ENCODE measurements at regions not wholly inside any gene's neighbourhood (a gene's known extent, or its start where the extent isn't known, plus 50 kb on each side); places are given as distances from the start of the nearest gene placed in this dataset.
"Not testable (repeated sequence)": the region's sequence is repeated elsewhere in the genome, so short reads cannot be mapped to it uniquely, and the experiment has no call there.

GRCh38 chr4:126182336-126182735 is 867.6 kb downstream of the FAT4 start:
- DNase-seq: no peak

GRCh38 chr4:126182786-126183185 is 868.0 kb downstream of the FAT4 start:
- no peak for DNase-seq

- DNase-seq: no peak
These were observed 868.5 kb downstream of the FAT4 start for GRCh38 chr4:126183206-126183605.

- DNase-seq: no peak
These were observed 876.8 kb downstream of the FAT4 start for GRCh38 chr4:126191536-126191935.

GRCh38 chr4:126192506-126192905 is 877.8 kb downstream of the FAT4 start:
- DNase-seq: no peak

GRCh38 chr4:126201251-126202138 is 886.7 kb downstream of the FAT4 start:
- not testable (repeated sequence) for DNase-seq

GRCh38 chr4:126202226-126202625 is 887.5 kb downstream of the FAT4 start:
- DNase-seq: no peak

GRCh38 chr4:126207910-126208309 is 893.2 kb downstream of the FAT4 start:
- no peak for DNase-seq

- no peak for DNase-seq
These were observed 894.4 kb downstream of the FAT4 start for GRCh38 chr4:126209147-126209546.

- DNase-seq: no peak
These were observed 899.2 kb downstream of the FAT4 start for GRCh38 chr4:126213996-126214395.

GRCh38 chr4:126215759-126216158 is 901.0 kb downstream of the FAT4 start:
- DNase-seq: no peak

- no peak for DNase-seq
These were observed 901.9 kb downstream of the FAT4 start for GRCh38 chr4:126216611-126217010.

GRCh38 chr4:126221282-126221681 is 906.5 kb downstream of the FAT4 start:
- no peak for DNase-seq

GRCh38 chr4:126221717-126222340 is 907.1 kb downstream of the FAT4 start:
- DNase-seq: no peak

- DNase-seq: no peak
These were observed 909.1 kb downstream of the FAT4 start for GRCh38 chr4:126223784-126224407.

- no peak for DNase-seq
These were observed 912.7 kb downstream of the FAT4 start for GRCh38 chr4:126227428-126227827.

- DNase-seq: no peak
These were observed 915.5 kb downstream of the FAT4 start for GRCh38 chr4:126230269-126230668.

GRCh38 chr4:126233483-126233882 is 918.7 kb downstream of the FAT4 start:
- no peak for DNase-seq

- DNase-seq: no peak
These were observed 923.3 kb downstream of the FAT4 start for GRCh38 chr4:126238013-126238412.

- DNase-seq: no peak
These were observed 926.9 kb downstream of the FAT4 start for GRCh38 chr4:126241634-126242033.

GRCh38 chr4:126242679-126243390 is 928.1 kb downstream of the FAT4 start:
- no peak for DNase-seq

- no peak for DNase-seq
These were observed 932.7 kb downstream of the FAT4 start for GRCh38 chr4:126247409-126247808.

GRCh38 chr4:126250006-126250405 is 935.3 kb downstream of the FAT4 start:
- DNase-seq: no peak

All from NCI-H1694 treated with DMSO at 0.1 percent for 48 hours (cell line).